PC-9 (cell line): ENCODE measurements at regions not wholly inside any gene's neighbourhood (a gene's known extent, or its start where the extent isn't known, plus 50 kb on each side); places are given as distances from the start of the nearest gene placed in this dataset.

Experiments
- CTCF ChIP-seq: fragments of 200-600 bp; sonication (generic); conservative IDR thresholded peaks from 2 replicates; pipeline ENCODE4 v1.6.1; 2017; ENCODE audit warnings: mixed run types, antibody characterized with exemption, mild to moderate bottlenecking, moderate library complexity
- EZH2 ChIP-seq: fragments of 200-600 bp; sonication (generic); IDR thresholded peaks from 2 replicates; pipeline ENCODE4 v1.8.0; 2017; ENCODE audit warnings: antibody characterized with exemption, low read depth

- TF ChIP-seq EZH2 (no peak), CTCF (no peak)
Measured at GRCh38 chr2:85952196-85952734, 63.5 kb upstream of the ST3GAL5 start.
